A549 (cell line): ENCODE measurements at regions not wholly inside any gene's neighbourhood (a gene's known extent, or its start where the extent isn't known, plus 50 kb on each side); places are given as distances from the start of the nearest gene placed in this dataset.

Experiments
- ATAC-seq, 2 experiments: fragments of 200-7000 bp in 1 of 2; fragments of >200 bp in 1 of 2; cut with Nextera tagmentation in 1 of 2; cut with Tn5 transposase in 1 of 2; 3 replicates each; pipeline versions ENCODE4 v1.8.0 to v1.9.1; 2018 to 2020; ENCODE audit warnings: mild to moderate bottlenecking in 1 of 2, moderate library complexity in 1 of 2
- CTCF ChIA-PET: fragments of 300-600 bp; sonication (Branson Sonifier 250); formaldehyde crosslinking; extraction: SDS; loops from one replicate; lab custom pipeline; 2021; ENCODE audit warnings: antibody characterized with exemption, inconsistent platforms; lab: Yijun Ruan, JAX
- POLR2A ChIA-PET: fragments of 350-600 bp; formaldehyde crosslinking; extraction: SDS; loops from one replicate; lab custom pipeline; 2021; ENCODE audit warnings: antibody characterized with exemption, inconsistent platforms; lab: Yijun Ruan, JAX
- DNase-seq, 2 experiments: peaks; one replicate each; pipeline versions ENCODE4 v3.0.0 to v3.0.0-alpha.2; 2011 to 2016; ENCODE audit warnings: low read depth in 1 of 2, low spot score in 1 of 2
- FAIRE-seq: peaks from 2 replicates; lab custom pipeline; 2011; peaks lifted over from hg19 to GRCh38; lab: Jason Lieb, UNC
- H3K27ac ChIP-seq, 2 experiments: fragments of >200 bp; sonication (Bioruptor Twin); formaldehyde crosslinking; 3 replicates each; pipeline ENCODE4 v1.5.1; 2016 to 2017
- H3K4me1 ChIP-seq: fragments of >200 bp; sonication (Bioruptor Twin); formaldehyde crosslinking; 3 replicates; pipeline ENCODE4 v1.6.1; 2016
- H3K4me2 ChIP-seq: fragments of >200 bp; sonication (Bioruptor Twin); formaldehyde crosslinking; 3 replicates; pipeline ENCODE4 v1.6.1; 2016
- H3K4me3 ChIP-seq: fragments of >200 bp; sonication (Bioruptor Twin); formaldehyde crosslinking; 3 replicates; pipeline ENCODE4 v1.5.1; 2016
- H3K9me3 ChIP-seq: fragments of >200 bp; sonication (Bioruptor Twin); formaldehyde crosslinking; 3 replicates; pipeline ENCODE4 v1.6.1; 2016
- E2F6 ChIP-seq: IDR thresholded peaks from 2 replicates; pipeline ENCODE4 v1.6.1; 2012; ENCODE audit warnings: low read depth, borderline replicate concordance
- ELK1 ChIP-seq: fragments of 150-350 bp; IDR thresholded peaks from 2 replicates; pipeline ENCODE4 v1.6.1; 2014; ENCODE audit warnings: low read depth, mild to moderate bottlenecking, low read length
- EP300 ChIP-seq, 2 experiments: fragments of >200 bp; sonication (Bioruptor Twin); formaldehyde crosslinking; IDR thresholded peaks; 2 replicates in 1 of 2; 3 replicates in 1 of 2; pipeline ENCODE4 v1.6.1; 2016 to 2017
- ESRRA ChIP-seq: fragments of 150-350 bp; IDR thresholded peaks from 2 replicates; pipeline ENCODE4 v1.6.1; 2014; ENCODE audit warnings: mild to moderate bottlenecking, low read length, borderline replicate concordance
- FOSL2 ChIP-seq, 2 experiments: fragments of 450-650 bp in 1 of 2; fragments of >200 bp in 1 of 2; sonication (Bioruptor Twin) in 1 of 2; formaldehyde crosslinking; IDR thresholded peaks; 2 replicates each; pipeline versions ENCODE4 v1.5.0 to v1.6.1; 2016 to 2020; ENCODE audit warnings: mild to moderate bottlenecking in 1 of 2, moderate library complexity in 1 of 2
- HDAC2 ChIP-seq: fragments of 200-600 bp; sonication (generic); IDR thresholded peaks from 2 replicates; pipeline ENCODE4 v1.6.1; 2016
- HOXB5 ChIP-seq: fragments of 250-450 bp; sonication (Bioruptor Pico); IDR thresholded peaks from 2 replicates; pipeline ENCODE4 v1.5.0; 2020; ENCODE audit warnings: mild to moderate bottlenecking, moderate library complexity
- JUN ChIP-seq, 2 experiments: fragments of >200 bp; sonication (Bioruptor Twin); formaldehyde crosslinking; IDR thresholded peaks; 2 replicates in 1 of 2; 3 replicates in 1 of 2; pipeline ENCODE4 v1.6.1; 2016 to 2017
- JUNB ChIP-seq: fragments of >200 bp; sonication (Bioruptor Twin); formaldehyde crosslinking; IDR thresholded peaks from 2 replicates; pipeline ENCODE4 v1.6.1; 2016
- NFE2L2 ChIP-seq: fragments of 150-350 bp; conservative IDR thresholded peaks from 2 replicates; pipeline ENCODE4 v1.6.1; 2014; ENCODE audit warnings: low read length
- RFX5 ChIP-seq: fragments of 450-650 bp; IDR thresholded peaks from 2 replicates; pipeline ENCODE4 v1.7.1; 2014; ENCODE audit warnings: antibody characterized with exemption, mild to moderate bottlenecking, moderate library complexity
- RNF2 ChIP-seq: fragments of 200-600 bp; sonication (generic); IDR thresholded peaks from 2 replicates; pipeline ENCODE4 v1.6.1; 2016; ENCODE audit warnings: low read depth, mild to moderate bottlenecking, antibody characterized with exemption, moderate library complexity, borderline replicate concordance
- SREBF2 ChIP-seq: fragments of 450-650 bp; IDR thresholded peaks from 2 replicates; pipeline ENCODE4 v1.6.1; 2014; ENCODE audit warnings: mild to moderate bottlenecking, moderate library complexity
- TP53 ChIP-seq: fragments of 250-450 bp; sonication (Bioruptor Pico); IDR thresholded peaks from 2 replicates; pipeline ENCODE4 v1.5.0; 2021; ENCODE audit warnings: mild to moderate bottlenecking, moderate library complexity
- ZFP36 ChIP-seq: fragments of 450-650 bp; IDR thresholded peaks from 2 replicates; pipeline ENCODE4 v1.6.1; 2014; ENCODE audit warnings: borderline replicate concordance; ENCODE audit not compliant: partially characterized antibody
- ZNF302 ChIP-seq: fragments of 250-450 bp; sonication (Bioruptor Pico); IDR thresholded peaks from 2 replicates; pipeline ENCODE4 v1.9.0; 2021; ENCODE audit warnings: inconsistent platforms, mild to moderate bottlenecking, moderate library complexity
- WGBS: methylation state at CpG from one replicate; pipeline ENCODE4 v1.1.6; 2017; ENCODE audit errors: missing lambda C conversion rate; 5-methylcytosine and 5-hydroxymethylcytosine counted together
- TF ChIP-seq, protein P1 (sequence below): fragments of 200-600 bp; sonication (generic); IDR thresholded peaks from 2 replicates; pipeline ENCODE4 v1.6.1; 2016; ENCODE audit warnings: antibody characterized with exemption, mild to moderate bottlenecking, moderate library complexity
- TF ChIP-seq, protein P2 (sequence below): fragments of 250-450 bp; sonication (Bioruptor Pico); IDR thresholded peaks from 2 replicates; pipeline ENCODE4 v1.5.0; 2020; ENCODE audit warnings: low read depth, mild to moderate bottlenecking, moderate library complexity

- no peak for ATAC-seq
- no peak for FAIRE-seq
- H3K4me1 ChIP-seq = peaks cover 4% of the 10 kb centered on the region; the same call in 2 of the 3 replicates
- ChIA-PET POLR2A (no interaction called here), CTCF (interaction anchor here (0.6 to 1.0 kb wide), 2 partner anchors 38 to 173 kb away, joined by 3 to 4 read pairs; no protein-coding TSS in a partner anchor)
- no peak overlapping the region for H3K4me2 ChIP-seq
- H3K4me3 ChIP-seq = no peak overlapping the region
- no peak overlapping the region for H3K27ac ChIP-seq
- no peak for DNase-seq
- H3K9me3 ChIP-seq = no peaks in the 10 kb centered on the region
- TF ChIP-seq EP300 (IDR thresholded peaks at IDR 0.05) (no peak), NFE2L2 (no peak)
- TF ChIP-seq, protein P1, sequence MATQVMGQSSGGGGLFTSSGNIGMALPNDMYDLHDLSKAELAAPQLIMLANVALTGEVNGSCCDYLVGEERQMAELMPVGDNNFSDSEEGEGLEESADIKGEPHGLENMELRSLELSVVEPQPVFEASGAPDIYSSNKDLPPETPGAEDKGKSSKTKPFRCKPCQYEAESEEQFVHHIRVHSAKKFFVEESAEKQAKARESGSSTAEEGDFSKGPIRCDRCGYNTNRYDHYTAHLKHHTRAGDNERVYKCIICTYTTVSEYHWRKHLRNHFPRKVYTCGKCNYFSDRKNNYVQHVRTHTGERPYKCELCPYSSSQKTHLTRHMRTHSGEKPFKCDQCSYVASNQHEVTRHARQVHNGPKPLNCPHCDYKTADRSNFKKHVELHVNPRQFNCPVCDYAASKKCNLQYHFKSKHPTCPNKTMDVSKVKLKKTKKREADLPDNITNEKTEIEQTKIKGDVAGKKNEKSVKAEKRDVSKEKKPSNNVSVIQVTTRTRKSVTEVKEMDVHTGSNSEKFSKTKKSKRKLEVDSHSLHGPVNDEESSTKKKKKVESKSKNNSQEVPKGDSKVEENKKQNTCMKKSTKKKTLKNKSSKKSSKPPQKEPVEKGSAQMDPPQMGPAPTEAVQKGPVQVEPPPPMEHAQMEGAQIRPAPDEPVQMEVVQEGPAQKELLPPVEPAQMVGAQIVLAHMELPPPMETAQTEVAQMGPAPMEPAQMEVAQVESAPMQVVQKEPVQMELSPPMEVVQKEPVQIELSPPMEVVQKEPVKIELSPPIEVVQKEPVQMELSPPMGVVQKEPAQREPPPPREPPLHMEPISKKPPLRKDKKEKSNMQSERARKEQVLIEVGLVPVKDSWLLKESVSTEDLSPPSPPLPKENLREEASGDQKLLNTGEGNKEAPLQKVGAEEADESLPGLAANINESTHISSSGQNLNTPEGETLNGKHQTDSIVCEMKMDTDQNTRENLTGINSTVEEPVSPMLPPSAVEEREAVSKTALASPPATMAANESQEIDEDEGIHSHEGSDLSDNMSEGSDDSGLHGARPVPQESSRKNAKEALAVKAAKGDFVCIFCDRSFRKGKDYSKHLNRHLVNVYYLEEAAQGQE = peak; percentile 22; the same call in 1 of the 2 replicates
- 38% methylated on average over 4 of the region's 4 CpGs for WGBS
These were observed 175.4 kb upstream of the S100G start for GRCh38 chrX:16474511-16474910.

DNA sequence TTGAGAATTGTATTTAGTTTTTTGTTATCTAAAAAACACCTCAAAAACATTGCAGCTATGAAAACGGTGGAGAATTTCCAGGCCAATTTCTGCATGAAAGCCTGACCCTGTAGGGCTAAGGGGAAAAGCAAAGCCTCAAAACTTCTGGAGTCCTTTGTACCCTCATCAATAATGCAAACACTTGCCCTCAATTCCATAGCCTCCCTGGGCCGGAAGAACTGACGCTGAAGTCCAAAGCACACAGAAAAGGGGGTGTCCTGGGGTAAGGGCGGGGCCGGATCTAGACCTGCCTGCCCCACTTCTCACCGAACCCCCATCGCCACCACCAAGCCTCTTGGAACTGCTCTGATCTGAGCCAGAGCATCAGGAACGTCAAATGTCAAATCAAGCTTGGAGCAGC, 173.9 kb upstream of the S100G start:
- Histone ChIP-seq H3K4me3 (no peak overlapping the region), H3K27ac (no peak overlapping the region), H3K4me1 (peaks cover 8% of the 10 kb centered on the region; the same call in 2 of the 3 replicates), H3K4me2 (no peak overlapping the region), H3K9me3 (no peaks in the 10 kb centered on the region)
- 59% methylated on average over 8 of the region's 8 CpGs for WGBS
- no peak for DNase-seq
- no peak for FAIRE-seq
- no peak for ATAC-seq
- ChIA-PET CTCF (no interaction called here), POLR2A (no interaction called here)
- TF ChIP-seq TP53 (CRISPR knock-in tag) (no peak), HDAC2 (no peak), FOSL2 (IDR thresholded peaks at IDR 0.05) (no peak), FOSL2 (CRISPR knock-in tag; IDR thresholded peaks at IDR 0.05) (no peak), ELK1 (no peak), ZFP36 (no peak), ZNF302 (CRISPR knock-in tag) (no peak), JUNB (no peak), ESRRA (no peak), RNF2 (no peak), RFX5 (no peak), HOXB5 (CRISPR knock-in tag) (no peak), SREBF2 (no peak), JUN (IDR thresholded peaks at IDR 0.05) (no peak), E2F6 (no peak)
- TF ChIP-seq, protein P2, sequence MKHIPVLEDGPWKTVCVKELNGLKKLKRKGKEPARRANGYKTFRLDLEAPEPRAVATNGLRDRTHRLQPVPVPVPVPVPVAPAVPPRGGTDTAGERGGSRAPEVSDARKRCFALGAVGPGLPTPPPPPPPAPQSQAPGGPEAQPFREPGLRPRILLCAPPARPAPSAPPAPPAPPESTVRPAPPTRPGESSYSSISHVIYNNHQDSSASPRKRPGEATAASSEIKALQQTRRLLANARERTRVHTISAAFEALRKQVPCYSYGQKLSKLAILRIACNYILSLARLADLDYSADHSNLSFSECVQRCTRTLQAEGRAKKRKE (CRISPR knock-in tag) = no peak
- TF ChIP-seq, protein P1 = no peak
